ENCODE measurements at regions not wholly inside any gene's neighbourhood (a gene's known extent, or its start where the extent isn't known, plus 50 kb on each side); places are given as distances from the start of the nearest gene placed in this dataset.
"Not testable (repeated sequence)": the region's sequence is repeated elsewhere in the genome, so short reads cannot be mapped to it uniquely, and the experiment has no call there.

DNA sequence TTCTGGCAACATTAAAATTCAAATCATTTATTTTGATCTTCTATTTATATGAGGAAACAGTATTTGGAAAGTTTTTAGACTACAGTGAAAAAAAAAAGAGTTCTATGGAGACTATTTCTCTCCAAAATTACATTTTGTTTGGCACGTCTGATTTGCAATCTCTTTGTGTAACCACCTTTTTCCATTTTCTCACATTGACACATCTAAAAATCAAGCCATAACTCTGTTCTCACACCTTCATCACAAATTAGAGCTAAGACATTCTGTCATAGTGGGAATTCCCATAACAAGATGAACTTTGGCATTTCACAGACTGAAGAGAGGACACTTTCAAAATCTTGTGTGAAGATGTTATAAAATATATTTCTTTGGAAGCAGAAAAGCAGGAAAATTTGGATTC lies 468.9 kb downstream of the GRIA2 start:
- no peaks in the 10 kb centered on the region for H3K4me1 ChIP-seq
- no peak overlapping the region for H3K27ac ChIP-seq
- 74 to 86% (median 78%) methylated on average over 1 of the region's 1 CpG for WGBS, 4 donors
- ATAC-seq (no peak), DNase-seq (no peak)
- H3K4me3 ChIP-seq = no peak overlapping the region
- intact Hi-C loops (cut with DNase I) = no loop called here
- peaks cover 0 to 4% (median 0%) of the 10 kb centered on the region in 12 donors for H3K9me3 ChIP-seq
- TF ChIP-seq POLR2A (IDR thresholded peaks at IDR 0.05) = no peak
- H3K36me3 ChIP-seq = no peaks in the 10 kb centered on the region
- no peaks in the 10 kb centered on the region for H3K27me3 ChIP-seq

DNA sequence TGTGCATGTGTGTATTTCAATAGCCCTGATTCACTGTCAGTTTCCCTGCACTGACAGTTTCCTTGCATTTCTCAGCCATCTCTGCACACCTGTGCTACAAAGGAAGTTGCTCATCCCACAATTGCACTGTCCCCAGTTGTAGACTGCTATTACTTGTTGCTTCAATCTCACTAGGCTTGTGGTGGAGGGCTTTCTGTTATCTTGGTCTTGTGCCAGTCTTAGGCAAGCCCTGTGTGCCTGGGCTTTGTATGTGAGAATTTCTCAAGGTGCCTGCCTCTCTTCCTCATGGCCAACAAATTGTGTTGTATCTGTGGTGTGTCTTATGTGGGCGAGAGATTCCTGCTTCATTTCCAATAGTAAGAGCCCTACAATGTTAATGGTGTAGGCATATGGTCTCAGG lies 467.4 kb downstream of the GRIA2 start:
- 82 to 90% (median 86%) methylated on average over 1 of the region's 1 CpG for WGBS, 4 donors
- ATAC-seq (no peak), DNase-seq (no peak)
- H3K27ac ChIP-seq = no peak overlapping the region
- H3K4me1 ChIP-seq = no peaks in the 10 kb centered on the region
- H3K36me3 ChIP-seq = no peaks in the 10 kb centered on the region
- intact Hi-C loops (cut with DNase I) = no loop called here
- no peak overlapping the region for H3K4me3 ChIP-seq
- TF ChIP-seq, protein P1, sequence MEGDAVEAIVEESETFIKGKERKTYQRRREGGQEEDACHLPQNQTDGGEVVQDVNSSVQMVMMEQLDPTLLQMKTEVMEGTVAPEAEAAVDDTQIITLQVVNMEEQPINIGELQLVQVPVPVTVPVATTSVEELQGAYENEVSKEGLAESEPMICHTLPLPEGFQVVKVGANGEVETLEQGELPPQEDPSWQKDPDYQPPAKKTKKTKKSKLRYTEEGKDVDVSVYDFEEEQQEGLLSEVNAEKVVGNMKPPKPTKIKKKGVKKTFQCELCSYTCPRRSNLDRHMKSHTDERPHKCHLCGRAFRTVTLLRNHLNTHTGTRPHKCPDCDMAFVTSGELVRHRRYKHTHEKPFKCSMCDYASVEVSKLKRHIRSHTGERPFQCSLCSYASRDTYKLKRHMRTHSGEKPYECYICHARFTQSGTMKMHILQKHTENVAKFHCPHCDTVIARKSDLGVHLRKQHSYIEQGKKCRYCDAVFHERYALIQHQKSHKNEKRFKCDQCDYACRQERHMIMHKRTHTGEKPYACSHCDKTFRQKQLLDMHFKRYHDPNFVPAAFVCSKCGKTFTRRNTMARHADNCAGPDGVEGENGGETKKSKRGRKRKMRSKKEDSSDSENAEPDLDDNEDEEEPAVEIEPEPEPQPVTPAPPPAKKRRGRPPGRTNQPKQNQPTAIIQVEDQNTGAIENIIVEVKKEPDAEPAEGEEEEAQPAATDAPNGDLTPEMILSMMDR (IDR thresholded peaks at IDR 0.05) = no peak
- TF ChIP-seq POLR2A (IDR thresholded peaks at IDR 0.05) = no peak
- H3K27me3 ChIP-seq = no peaks in the 10 kb centered on the region
- peaks cover 0 to 4% (median 0%) of the 10 kb centered on the region in 12 donors for H3K9me3 ChIP-seq

DNA sequence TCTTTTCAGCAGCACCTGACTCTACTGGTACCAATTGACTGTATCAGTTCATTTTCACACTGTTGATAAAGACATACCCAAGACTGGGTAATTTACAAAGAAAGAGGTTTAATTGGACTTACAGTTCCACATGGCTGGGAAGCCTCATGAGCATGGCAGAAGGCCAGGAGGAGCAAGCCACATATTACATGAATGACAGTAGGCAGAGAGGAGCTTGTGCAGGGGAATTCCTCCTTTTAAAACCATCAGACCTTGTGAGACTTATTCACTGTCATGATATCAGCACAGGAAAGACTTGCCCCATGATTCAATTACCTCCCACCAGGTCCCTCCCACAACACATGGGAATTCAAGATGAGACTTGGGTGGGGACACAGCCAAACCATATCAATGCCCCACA lies 458.8 kb downstream of the GRIA2 start:
- intact Hi-C loops (cut with DNase I); H3K36me3 ChIP-seq; H3K4me1 ChIP-seq; H3K27ac ChIP-seq; H3K4me3 ChIP-seq; H3K9me3 ChIP-seq; H3K27me3 ChIP-seq; DNase-seq; ATAC-seq: not testable (repeated sequence)

DNA sequence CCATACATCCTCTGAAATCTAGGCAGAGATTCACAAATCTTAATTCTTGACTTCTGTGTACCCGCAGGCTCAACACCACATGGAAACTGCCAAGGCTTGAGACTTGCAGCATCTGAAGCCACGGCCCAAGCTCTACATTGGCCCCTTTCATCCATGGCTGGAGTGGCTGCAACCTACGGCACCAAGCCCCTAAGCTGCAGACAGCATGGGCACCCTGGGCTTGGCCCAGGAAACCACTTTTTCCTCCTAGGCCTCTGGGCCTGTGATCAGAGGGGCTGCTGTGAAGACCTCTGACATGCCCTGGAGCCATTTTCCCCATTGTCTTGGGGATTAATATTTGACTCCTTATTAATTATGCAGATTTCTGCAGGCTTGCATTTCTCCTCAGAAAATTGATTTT lies 457.9 kb downstream of the GRIA2 start:
- 81 to 85% (median 83%) methylated on average over 3 of the region's 3 CpGs for WGBS, 4 donors
- ATAC-seq = no peak
- DNase-seq = no peak

DNA sequence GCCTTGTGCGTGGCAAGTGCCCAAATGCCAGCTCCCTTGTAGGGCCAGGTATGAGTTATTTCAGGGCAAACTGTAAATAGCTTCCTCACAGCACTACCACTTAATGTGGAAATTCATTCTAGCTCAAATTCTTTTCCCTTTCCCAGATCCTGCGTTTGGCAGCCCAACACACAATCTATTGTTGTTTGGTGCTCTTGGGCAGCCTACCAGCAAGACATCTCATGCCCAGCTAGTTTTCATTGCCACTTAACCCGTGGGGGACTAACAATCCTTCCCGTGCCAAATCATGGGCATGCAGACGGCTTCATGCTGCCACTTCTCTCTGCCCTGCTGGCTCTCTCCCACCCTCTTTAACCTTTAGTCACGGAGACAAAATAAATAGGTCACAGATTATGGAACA lies 454.2 kb downstream of the GRIA2 start:
- Histone ChIP-seq H3K4me1 (no peaks in the 10 kb centered on the region), H3K27ac (no peak overlapping the region), H3K4me3 (no peak overlapping the region), H3K9me3 (peaks cover 0 to 7% (median 0%) of the 10 kb centered on the region in 12 donors), H3K36me3 (no peaks in the 10 kb centered on the region), H3K27me3 (no peaks in the 10 kb centered on the region)
- WGBS, 4 donors = 59 to 78% (median 75%) methylated on average over 6 of the region's 6 CpGs
- DNase-seq (no peak), ATAC-seq (no peak)
- intact Hi-C loops (cut with DNase I) = no loop called here
- TF ChIP-seq POLR2A (IDR thresholded peaks at IDR 0.05) = no peak
- TF ChIP-seq, protein P1 (IDR thresholded peaks at IDR 0.05) = no peak

More for the DNA sequence above, 457.9 kb downstream of the GRIA2 start:
- Histone ChIP-seq H3K4me3 (no peak overlapping the region), H3K4me1 (no peaks in the 10 kb centered on the region), H3K9me3 (peaks cover 0 to 7% (median 0%) of the 10 kb centered on the region in 12 donors), H3K27ac (no peak overlapping the region), H3K36me3 (no peaks in the 10 kb centered on the region), H3K27me3 (no peaks in the 10 kb centered on the region)
- no peak for TF ChIP-seq POLR2A (IDR thresholded peaks at IDR 0.05)
- TF ChIP-seq, protein P1 (IDR thresholded peaks at IDR 0.05) = no peak
- intact Hi-C loops (cut with DNase I) = no loop called here
